GM12878 (cell line): ENCODE measurements at regions not wholly inside any gene's neighbourhood (a gene's known extent, or its start where the extent isn't known, plus 50 kb on each side); places are given as distances from the start of the nearest gene placed in this dataset.

Experiments
- ATAC-seq: fragments of 200-7000 bp; cut with Tn5 transposase; 3 replicates; pipeline ENCODE4 v1.9.1; 2020; ENCODE audit warnings: mild to moderate bottlenecking, moderate library complexity
- BruUV-seq: library from RNA; stranded (reverse); fragments of 400-500 nt; replicated peaks from 2 replicates; lab custom pipeline; 2021; lab: Mats Ljungman, UMichigan
- CTCF ChIA-PET: fragments of 300-600 bp; sonication (Branson Sonifier 250); formaldehyde crosslinking; extraction: SDS; loops from one replicate; lab custom pipeline; 2021; ENCODE audit warnings: inconsistent platforms; lab: Yijun Ruan, JAX
- POLR2A ChIA-PET: fragments of 350-600 bp; formaldehyde crosslinking; extraction: SDS; loops from one replicate; lab custom pipeline; 2021; ENCODE audit warnings: inconsistent platforms; lab: Charles Lee
- RAD21 ChIA-PET: fragments of 300-600 bp; sonication (Branson Sonifier 250); formaldehyde crosslinking; loops from one replicate; lab custom pipeline; 2023; ENCODE audit warnings: antibody characterized with exemption; ENCODE audit not compliant: unreplicated experiment; lab: Charles Lee
- SMC1A ChIA-PET: fragments of 300-600 bp; sonication (Branson Sonifier 250); formaldehyde crosslinking; loops from one replicate; lab custom pipeline; 2023; ENCODE audit not compliant: unreplicated experiment, uncharacterized antibody; lab: Charles Lee
- DNase-seq: peaks from one replicate; pipeline ENCODE4 v3.0.0-alpha.2; 2011; ENCODE audit warnings: low read depth, low spot score
- FAIRE-seq: peaks from 3 replicates; lab custom pipeline; 2011; peaks lifted over from hg19 to GRCh38; lab: Jason Lieb, UNC
- H2AFZ ChIP-seq: 2 replicates; pipeline ENCODE4 v1.6.0; 2011; ENCODE audit warnings: low read depth, low read length, control low read depth; ENCODE audit not compliant: control insufficient read depth
- H3K27ac ChIP-seq: 2 replicates; pipeline ENCODE4 v1.5.1; 2011; ENCODE audit warnings: control low read depth; ENCODE audit not compliant: control insufficient read depth, insufficient read depth
- H3K27me3 ChIP-seq, 2 experiments: replicated peaks in 1 of 2; 2 replicates each; pipeline versions ENCODE4 v1.6.0 to v1.6.1; 2011; ENCODE audit warnings: low read length in 1 of 2; ENCODE audit not compliant: control insufficient read depth in 2 of 2, insufficient read depth in 2 of 2
- H3K36me3 ChIP-seq, 2 experiments: 2 replicates each; pipeline ENCODE4 v1.5.1; 2011; ENCODE audit warnings: low read length in 1 of 2; ENCODE audit not compliant: control insufficient read depth in 2 of 2, insufficient read depth in 2 of 2
- H3K4me1 ChIP-seq: 2 replicates; pipeline ENCODE4 v1.6.1; 2011; ENCODE audit warnings: mild to moderate bottlenecking, low read length, moderate library complexity, mixed read lengths; ENCODE audit not compliant: control insufficient read depth, insufficient read depth
- H3K4me2 ChIP-seq: 2 replicates; pipeline ENCODE4 v1.6.0; 2011; ENCODE audit warnings: control low read depth; ENCODE audit not compliant: control insufficient read depth, insufficient read depth
- H3K4me3 ChIP-seq: fragments of 200-600 bp; sonication (generic); 2 replicates; pipeline ENCODE4 v1.5.1; 2016
- H3K79me2 ChIP-seq: 2 replicates; pipeline ENCODE4 v1.6.0; 2011; ENCODE audit warnings: low read length; ENCODE audit not compliant: control insufficient read depth, insufficient read depth
- H3K9ac ChIP-seq: 2 replicates; pipeline ENCODE4 v1.8.0; 2011; ENCODE audit warnings: low read length, control low read depth, mixed read lengths; ENCODE audit not compliant: control insufficient read depth, insufficient read depth
- H3K9me3 ChIP-seq: replicated peaks from 3 replicates; pipeline ENCODE4 v1.5.1; 2011; ENCODE audit warnings: mild to moderate bottlenecking, low read length; ENCODE audit not compliant: control insufficient read depth, insufficient read depth
- H4K20me1 ChIP-seq: 2 replicates; pipeline ENCODE4 v1.6.0; 2011; ENCODE audit not compliant: control insufficient read depth, insufficient read depth
- BRCA1 ChIP-seq: IDR thresholded peaks from 2 replicates; pipeline ENCODE4 v1.6.1; 2011; ENCODE audit warnings: low read depth, low read length, improper control_type of control experiment
- EED ChIP-seq: sonication (generic); IDR thresholded peaks from 2 replicates; pipeline ENCODE4 v1.6.1; 2016; ENCODE audit warnings: antibody characterized with exemption, low read depth
- ETV6 ChIP-seq, 2 experiments: fragments of 450-650 bp in 1 of 2; IDR thresholded peaks in 1 of 2; conservative IDR thresholded peaks in 1 of 2; 2 replicates each; pipeline ENCODE4 v1.6.1; 2014; ENCODE audit warnings: antibody characterized with exemption in 1 of 2, borderline replicate concordance in 1 of 2, low read depth in 1 of 2, mild to moderate bottlenecking in 1 of 2, moderate library complexity in 1 of 2
- HDAC6 ChIP-seq: fragments of 200-600 bp; sonication (generic); IDR thresholded peaks from one replicate; pipeline ENCODE4 v1.8.0; 2017; ENCODE audit warnings: antibody characterized with exemption; ENCODE audit not compliant: unreplicated experiment
- MTA3 ChIP-seq: IDR thresholded peaks from 2 replicates; pipeline ENCODE4 v1.6.1; 2012; ENCODE audit warnings: low read length, inconsistent platforms, borderline replicate concordance
- MYB ChIP-seq: fragments of 150-350 bp; IDR thresholded peaks from 2 replicates; pipeline ENCODE4 v1.6.1; 2014; ENCODE audit warnings: mild to moderate bottlenecking, low read depth, low read length, borderline replicate concordance
- PAX5 ChIP-seq: IDR thresholded peaks from 2 replicates; pipeline ENCODE4 v1.6.1; 2011; ENCODE audit warnings: low read depth, low read length, borderline replicate concordance
- POU2F2 ChIP-seq: IDR thresholded peaks from 3 replicates; pipeline ENCODE4 v1.6.1; 2011; ENCODE audit warnings: low read depth, mild to moderate bottlenecking, low read length, borderline replicate concordance
- SMAD5 ChIP-seq: IDR thresholded peaks from 2 replicates; pipeline ENCODE4 v1.6.1; 2016; ENCODE audit warnings: antibody characterized with exemption, low read depth
- SMC3 ChIP-seq: IDR thresholded peaks from 2 replicates; pipeline ENCODE4 v1.6.1; 2011; ENCODE audit warnings: low read length, improper control_type of control experiment, borderline replicate concordance
- SRF ChIP-seq, 2 experiments: IDR thresholded peaks; 2 replicates each; pipeline ENCODE4 v1.6.1; 2011; ENCODE audit warnings: low read depth in 2 of 2, low read length in 2 of 2, mild to moderate bottlenecking in 1 of 2, moderate library complexity in 1 of 2
- TBL1XR1 ChIP-seq: IDR thresholded peaks from 2 replicates; pipeline ENCODE4 v1.6.1; 2012; ENCODE audit warnings: low read depth, low read length, improper control_type of control experiment
- YY1 ChIP-seq: IDR thresholded peaks from 2 replicates; pipeline ENCODE4 v1.6.1; 2011; ENCODE audit warnings: low read depth, mild to moderate bottlenecking, low read length
- ZNF217 ChIP-seq: fragments of 450-650 bp; IDR thresholded peaks from 2 replicates; pipeline ENCODE4 v1.6.1; 2017; ENCODE audit warnings: antibody characterized with exemption, mild to moderate bottlenecking
- ZNF622 ChIP-seq: fragments of 450-650 bp; IDR thresholded peaks from 2 replicates; pipeline ENCODE4 v1.6.1; 2017; ENCODE audit warnings: mild to moderate bottlenecking, inconsistent platforms
- WGBS: methylation state at CpG from one replicate; pipeline ENCODE4 v1.1.6; 2016; ENCODE audit warnings: low lambda C conversion rate; ENCODE audit not compliant: insufficient replicate concordance, insufficient coverage; ENCODE audit errors: missing lambda C conversion rate; 5-methylcytosine and 5-hydroxymethylcytosine counted together
- in situ Hi-C: fragments of 300-500 bp; cut with MboI; formaldehyde crosslinking; loops from 9 replicates; pipeline ENCODE4 v1.14.3; 2018; ENCODE audit warnings: mixed read lengths
- intact Hi-C: fragments of 100-400 bp; cut with micrococcal nuclease; formaldehyde crosslinking; loops from one replicate; pipeline ENCODE4 v1.14.2; 2022; ENCODE audit not compliant: unreplicated experiment
- TF ChIP-seq, protein P1 (sequence below): fragments of 450-650 bp; conservative IDR thresholded peaks from 2 replicates; pipeline ENCODE4 v1.6.1; 2017; ENCODE audit warnings: mild to moderate bottlenecking, moderate library complexity
- TF ChIP-seq, protein P2 (sequence below): fragments of 450-650 bp; IDR thresholded peaks from 2 replicates; pipeline ENCODE4 v1.6.1; 2014; ENCODE audit warnings: mild to moderate bottlenecking
- TF ChIP-seq, protein P3 (sequence below): IDR thresholded peaks from 2 replicates; pipeline ENCODE4 v1.6.1; 2011; ENCODE audit warnings: borderline replicate concordance, low read depth, mild to moderate bottlenecking, moderate library complexity, low read length; ENCODE audit not compliant: insufficient read depth, poor library complexity, severe bottlenecking

DNA sequence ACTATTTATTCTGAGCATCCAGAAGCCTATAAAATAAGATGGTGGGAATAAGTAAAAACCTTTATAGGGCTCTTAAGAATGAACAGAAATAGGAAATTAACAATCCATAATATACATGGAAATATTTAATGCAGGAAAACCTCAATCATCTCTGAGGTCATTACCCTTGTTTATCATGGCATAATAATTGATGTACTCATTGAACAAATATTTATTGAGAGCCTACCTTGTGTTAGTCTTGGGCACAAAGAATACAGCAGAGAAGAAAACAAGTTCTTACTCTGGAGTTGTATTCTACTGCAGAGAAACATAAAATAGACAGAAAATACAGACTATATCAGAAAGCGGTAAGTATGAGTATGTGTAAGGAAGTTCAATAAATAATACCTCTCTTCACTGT, 167.2 kb downstream of the COX18 start:
- intact Hi-C loops (no loop called here), in situ Hi-C loops (no loop called here)
- RAD21 ChIA-PET, result no interaction called here
- POLR2A ChIA-PET, result no interaction called here
- no peak overlapping the region for H2AFZ ChIP-seq
- ATAC-seq (no peak), DNase-seq (no peak), FAIRE-seq (no peak)
- H3K4me3 ChIP-seq, result no peak overlapping the region
- H3K27me3 ChIP-seq, result no peaks in the 10 kb centered on the region
- no peak overlapping the region for H3K27ac ChIP-seq
- WGBS, result 58% methylated on average over 1 of the region's 1 CpG
- CTCF ChIA-PET, result no interaction called here
- TF ChIP-seq HDAC6 (no peak), EED (no peak), POU2F2 (no peak), TBL1XR1 (no peak), MTA3 (no peak), PAX5 (no peak), MYB (no peak), SRF (IDR thresholded peaks at IDR 0.05; ENCODE audit: low read depth in 2 of 2, low read length in 2 of 2) (no peak), ETV6 (conservative IDR thresholded peaks at IDR 0.05 in 1 of 2, IDR thresholded peaks at IDR 0.05 in 1 of 2; ENCODE audit: borderline replicate concordance in 1 of 2, low read depth in 1 of 2) (no peak), ZNF217 (no peak), YY1 (no peak), BRCA1 (no peak), SMC3 (no peak), SMAD5 (no peak), ZNF622 (no peak)
- TF ChIP-seq, protein P1, sequence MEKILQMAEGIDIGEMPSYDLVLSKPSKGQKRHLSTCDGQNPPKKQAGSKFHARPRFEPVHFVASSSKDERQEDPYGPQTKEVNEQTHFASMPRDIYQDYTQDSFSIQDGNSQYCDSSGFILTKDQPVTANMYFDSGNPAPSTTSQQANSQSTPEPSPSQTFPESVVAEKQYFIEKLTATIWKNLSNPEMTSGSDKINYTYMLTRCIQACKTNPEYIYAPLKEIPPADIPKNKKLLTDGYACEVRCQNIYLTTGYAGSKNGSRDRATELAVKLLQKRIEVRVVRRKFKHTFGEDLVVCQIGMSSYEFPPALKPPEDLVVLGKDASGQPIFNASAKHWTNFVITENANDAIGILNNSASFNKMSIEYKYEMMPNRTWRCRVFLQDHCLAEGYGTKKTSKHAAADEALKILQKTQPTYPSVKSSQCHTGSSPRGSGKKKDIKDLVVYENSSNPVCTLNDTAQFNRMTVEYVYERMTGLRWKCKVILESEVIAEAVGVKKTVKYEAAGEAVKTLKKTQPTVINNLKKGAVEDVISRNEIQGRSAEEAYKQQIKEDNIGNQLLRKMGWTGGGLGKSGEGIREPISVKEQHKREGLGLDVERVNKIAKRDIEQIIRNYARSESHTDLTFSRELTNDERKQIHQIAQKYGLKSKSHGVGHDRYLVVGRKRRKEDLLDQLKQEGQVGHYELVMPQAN, result no peak
- TF ChIP-seq, protein P2, sequence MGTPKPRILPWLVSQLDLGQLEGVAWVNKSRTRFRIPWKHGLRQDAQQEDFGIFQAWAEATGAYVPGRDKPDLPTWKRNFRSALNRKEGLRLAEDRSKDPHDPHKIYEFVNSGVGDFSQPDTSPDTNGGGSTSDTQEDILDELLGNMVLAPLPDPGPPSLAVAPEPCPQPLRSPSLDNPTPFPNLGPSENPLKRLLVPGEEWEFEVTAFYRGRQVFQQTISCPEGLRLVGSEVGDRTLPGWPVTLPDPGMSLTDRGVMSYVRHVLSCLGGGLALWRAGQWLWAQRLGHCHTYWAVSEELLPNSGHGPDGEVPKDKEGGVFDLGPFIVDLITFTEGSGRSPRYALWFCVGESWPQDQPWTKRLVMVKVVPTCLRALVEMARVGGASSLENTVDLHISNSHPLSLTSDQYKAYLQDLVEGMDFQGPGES, result no peak
- TF ChIP-seq, protein P3, sequence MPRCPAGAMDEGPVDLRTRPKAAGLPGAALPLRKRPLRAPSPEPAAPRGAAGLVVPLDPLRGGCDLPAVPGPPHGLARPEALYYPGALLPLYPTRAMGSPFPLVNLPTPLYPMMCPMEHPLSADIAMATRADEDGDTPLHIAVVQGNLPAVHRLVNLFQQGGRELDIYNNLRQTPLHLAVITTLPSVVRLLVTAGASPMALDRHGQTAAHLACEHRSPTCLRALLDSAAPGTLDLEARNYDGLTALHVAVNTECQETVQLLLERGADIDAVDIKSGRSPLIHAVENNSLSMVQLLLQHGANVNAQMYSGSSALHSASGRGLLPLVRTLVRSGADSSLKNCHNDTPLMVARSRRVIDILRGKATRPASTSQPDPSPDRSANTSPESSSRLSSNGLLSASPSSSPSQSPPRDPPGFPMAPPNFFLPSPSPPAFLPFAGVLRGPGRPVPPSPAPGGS, result no peak
- H3K79me2 ChIP-seq, result no peaks in the 10 kb centered on the region
- H4K20me1 ChIP-seq, result no peaks in the 10 kb centered on the region
- no peak overlapping the region for H3K4me2 ChIP-seq
- SMC1A ChIA-PET, result no interaction called here
- H3K9ac ChIP-seq, result no peak overlapping the region
- BruUV-seq, result no TSS peak
- H3K9me3 ChIP-seq, result no peaks in the 10 kb centered on the region
- no peaks in the 10 kb centered on the region for H3K36me3 ChIP-seq
- no peaks in the 10 kb centered on the region for H3K4me1 ChIP-seq
